ENCODE measurements at regions not wholly inside any gene's neighbourhood (a gene's known extent, or its start where the extent isn't known, plus 50 kb on each side); places are given as distances from the start of the nearest gene placed in this dataset.

GRCh38 chr17:33520426-33521330 lies 227.6 kb upstream of the ASIC2 start:
- no peak for TF ChIP-seq GATA3 (IDR thresholded peaks at IDR 0.05; ENCODE audit: low read depth, low read length)
- no peak for TF ChIP-seq GATA2 (IDR thresholded peaks at IDR 0.05; ENCODE audit: low read depth, low read length)

- TF ChIP-seq GATA3 (IDR thresholded peaks at IDR 0.05; ENCODE audit: low read depth, low read length) (no peak), GATA2 (IDR thresholded peaks at IDR 0.05; ENCODE audit: low read depth, low read length) (no peak)
Observed at GRCh38 chr17:33521784-33522183, 228.7 kb upstream of the ASIC2 start.

GRCh38 chr17:33522623-33523022 lies 229.5 kb upstream of the ASIC2 start:
- no peak for TF ChIP-seq GATA3 (IDR thresholded peaks at IDR 0.05; ENCODE audit: low read depth, low read length)
- no peak for TF ChIP-seq GATA2 (IDR thresholded peaks at IDR 0.05; ENCODE audit: low read depth, low read length)

- TF ChIP-seq GATA2 (IDR thresholded peaks at IDR 0.05; ENCODE audit: low read depth, low read length) (no peak), GATA3 (IDR thresholded peaks at IDR 0.05; ENCODE audit: low read depth, low read length) (no peak)
Observed at GRCh38 chr17:33523577-33523981, 230.5 kb upstream of the ASIC2 start.

- TF ChIP-seq GATA3 (IDR thresholded peaks at IDR 0.05; ENCODE audit: low read depth, low read length) (no peak), GATA2 (IDR thresholded peaks at IDR 0.05; ENCODE audit: low read depth, low read length) (no peak)
Observed at GRCh38 chr17:33525186-33525585, 232.1 kb upstream of the ASIC2 start.

- no peak for TF ChIP-seq GATA3 (IDR thresholded peaks at IDR 0.05; ENCODE audit: low read depth, low read length)
- TF ChIP-seq GATA2 (IDR thresholded peaks at IDR 0.05; ENCODE audit: low read depth, low read length), result no peak
Observed at GRCh38 chr17:33526717-33527116, 233.6 kb upstream of the ASIC2 start.

- TF ChIP-seq GATA3 (IDR thresholded peaks at IDR 0.05; ENCODE audit: low read depth, low read length) (no peak), GATA2 (IDR thresholded peaks at IDR 0.05; ENCODE audit: low read depth, low read length) (no peak)
Observed at GRCh38 chr17:33527290-33527689, 234.2 kb upstream of the ASIC2 start.

GRCh38 chr17:33528846-33529245 lies 235.8 kb upstream of the ASIC2 start:
- no peak for TF ChIP-seq GATA2 (IDR thresholded peaks at IDR 0.05; ENCODE audit: low read depth, low read length)
- TF ChIP-seq GATA3 (IDR thresholded peaks at IDR 0.05; ENCODE audit: low read depth, low read length), result no peak

GRCh38 chr17:33529816-33530215 lies 236.7 kb upstream of the ASIC2 start:
- TF ChIP-seq GATA2 (IDR thresholded peaks at IDR 0.05; ENCODE audit: low read depth, low read length) (no peak), GATA3 (IDR thresholded peaks at IDR 0.05; ENCODE audit: low read depth, low read length) (no peak)

- no peak for TF ChIP-seq GATA3 (IDR thresholded peaks at IDR 0.05; ENCODE audit: low read depth, low read length)
- no peak for TF ChIP-seq GATA2 (IDR thresholded peaks at IDR 0.05; ENCODE audit: low read depth, low read length)
Observed at GRCh38 chr17:33531311-33531710, 238.2 kb upstream of the ASIC2 start.

GRCh38 chr17:33534087-33534486 lies 241.0 kb upstream of the ASIC2 start:
- TF ChIP-seq GATA3 (IDR thresholded peaks at IDR 0.05; ENCODE audit: low read depth, low read length) (no peak), GATA2 (IDR thresholded peaks at IDR 0.05; ENCODE audit: low read depth, low read length) (no peak)

GRCh38 chr17:33545124-33545523 lies 252.0 kb upstream of the ASIC2 start:
- TF ChIP-seq GATA3 (IDR thresholded peaks at IDR 0.05; ENCODE audit: low read depth, low read length), result no peak
- no peak for TF ChIP-seq GATA2 (IDR thresholded peaks at IDR 0.05; ENCODE audit: low read depth, low read length)

- no peak for TF ChIP-seq GATA3 (IDR thresholded peaks at IDR 0.05; ENCODE audit: low read depth, low read length)
- no peak for TF ChIP-seq GATA2 (IDR thresholded peaks at IDR 0.05; ENCODE audit: low read depth, low read length)
Observed at GRCh38 chr17:33550261-33550660, 257.2 kb upstream of the ASIC2 start.

- TF ChIP-seq GATA2 (IDR thresholded peaks at IDR 0.05; ENCODE audit: low read depth, low read length) (no peak), GATA3 (IDR thresholded peaks at IDR 0.05; ENCODE audit: low read depth, low read length) (no peak)
Observed at GRCh38 chr17:33551075-33551474, 258.0 kb upstream of the ASIC2 start.

- TF ChIP-seq GATA3 (IDR thresholded peaks at IDR 0.05; ENCODE audit: low read depth, low read length) (no peak), GATA2 (IDR thresholded peaks at IDR 0.05; ENCODE audit: low read depth, low read length) (no peak)
Observed at GRCh38 chr17:33551911-33552310, 258.8 kb upstream of the ASIC2 start.
